Muscle of leg (tissue), 3 donors: ENCODE measurements at regions not wholly inside any gene's neighbourhood (a gene's known extent, or its start where the extent isn't known, plus 50 kb on each side); places are given as distances from the start of the nearest gene placed in this dataset.
"Not testable (repeated sequence)": the region's sequence is repeated elsewhere in the genome, so short reads cannot be mapped to it uniquely, and the experiment has no call there.

ENCODE experiments used
- DNase-seq: peaks from one replicate; pipeline ENCODE4 v3.0.0; 2013
- H3K27ac ChIP-seq: one replicate; pipeline ENCODE4 v1.5.1; 2013; ENCODE audit warnings: mild to moderate bottlenecking, low read length, control low read depth
- H3K27me3 ChIP-seq: one replicate; pipeline ENCODE4 v1.6.1; 2013; ENCODE audit warnings: low read length; ENCODE audit not compliant: control insufficient read depth, insufficient read depth
- H3K36me3 ChIP-seq: one replicate; pipeline ENCODE4 v1.6.1; 2013; ENCODE audit warnings: low read length; ENCODE audit not compliant: control insufficient read depth, insufficient read depth
- H3K4me1 ChIP-seq: one replicate; pipeline ENCODE4 v1.6.1; 2013; ENCODE audit warnings: low read length; ENCODE audit not compliant: control insufficient read depth, insufficient read depth
- H3K4me3 ChIP-seq: one replicate; pipeline ENCODE4 v1.5.1; 2013; ENCODE audit warnings: low read length, control low read depth
- H3K9me3 ChIP-seq: replicated peaks from 2 replicates; pipeline ENCODE4 v1.6.1; 2013; ENCODE audit warnings: low read depth, low read length; ENCODE audit not compliant: control insufficient read depth
- WGBS: methylation state at CpG from one replicate; pipeline ENCODE4 v1.1.5; 2013; ENCODE audit warnings: missing lambda C conversion rate; ENCODE audit not compliant: insufficient coverage; 5-methylcytosine and 5-hydroxymethylcytosine counted together

DNA sequence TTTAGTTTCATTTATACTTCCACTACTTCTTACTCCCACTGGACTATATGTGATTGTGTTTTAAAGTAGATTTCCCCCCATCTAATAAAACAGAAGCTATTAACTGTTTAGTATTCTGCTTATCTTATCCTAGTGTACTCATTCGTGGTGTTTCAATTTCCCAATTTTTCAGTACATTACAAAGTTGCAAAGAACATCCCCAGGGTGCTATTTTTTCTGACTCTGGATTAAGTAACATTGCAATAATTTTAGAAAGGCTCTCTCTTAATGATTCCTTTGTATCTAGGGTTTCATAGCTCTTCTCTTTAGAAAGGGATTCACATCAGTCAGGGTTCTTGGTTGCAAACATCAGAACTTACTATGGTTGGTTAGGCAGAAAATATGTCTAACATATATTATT is 317.9 kb upstream of the DIPK2B start:
- Histone ChIP-seq H3K27me3 (peaks cover 10% of the 10 kb centered on the region), H3K36me3 (no peaks in the 10 kb centered on the region), H3K9me3 (no peaks in the 10 kb centered on the region), H3K4me3 (no peak overlapping the region), H3K27ac (no peak overlapping the region), H3K4me1 (no peaks in the 10 kb centered on the region)
- WGBS = no CpG with 5 or more reads among the region's 1 CpG
- no peak for DNase-seq

- Histone ChIP-seq H3K27ac (no peak overlapping the region), H3K36me3 (no peaks in the 10 kb centered on the region), H3K4me1 (no peaks in the 10 kb centered on the region), H3K9me3 (no peaks in the 10 kb centered on the region), H3K4me3 (no peak overlapping the region), H3K27me3 (peaks cover 19% of the 10 kb centered on the region)
- DNase-seq = no peak
- WGBS = 13% methylated on average over 1 of the region's 5 CpGs
Observed at GRCh38 chrX:45517090-45517973, 316.7 kb upstream of the DIPK2B start.

- Histone ChIP-seq H3K27ac (no peak overlapping the region), H3K4me1 (no peaks in the 10 kb centered on the region), H3K9me3 (no peaks in the 10 kb centered on the region), H3K36me3 (no peaks in the 10 kb centered on the region), H3K4me3 (no peak overlapping the region), H3K27me3 (peaks cover 22% of the 10 kb centered on the region)
- 38% methylated on average over 2 of the region's 12 CpGs for WGBS
- DNase-seq = peak; percentile 58
Observed at GRCh38 chrX:45515262-45516215, 314.9 kb upstream of the DIPK2B start.

DNA sequence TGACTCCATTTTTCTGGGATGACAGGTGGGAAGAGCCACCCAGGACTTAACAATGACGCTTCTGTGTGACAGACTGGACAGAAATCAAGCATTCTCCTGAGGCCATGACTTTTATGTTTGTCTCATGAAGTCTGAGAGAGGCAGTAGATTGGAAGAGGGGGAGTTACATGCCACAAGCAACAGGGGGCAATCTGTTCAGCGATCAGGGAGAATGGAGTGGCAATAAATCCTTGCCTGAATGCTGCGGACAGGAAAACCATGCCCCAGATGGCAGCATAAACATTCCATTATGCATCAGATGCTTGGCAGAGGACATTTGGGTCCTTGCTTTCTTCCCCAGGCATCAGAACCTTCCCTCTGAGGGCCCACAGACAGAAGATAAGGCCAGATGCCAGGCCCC is 312.4 kb upstream of the DIPK2B start:
- H3K9me3 ChIP-seq = no peaks in the 10 kb centered on the region
- H3K36me3 ChIP-seq = no peaks in the 10 kb centered on the region
- no peak for DNase-seq
- WGBS = 53% methylated on average over 3 of the region's 3 CpGs
- H3K4me1 ChIP-seq = no peaks in the 10 kb centered on the region
- peaks cover 31% of the 10 kb centered on the region for H3K27me3 ChIP-seq
- H3K4me3 ChIP-seq = no peak overlapping the region
- no peak overlapping the region for H3K27ac ChIP-seq

GRCh38 chrX:45508454-45508853 is 307.8 kb upstream of the DIPK2B start:
- Histone ChIP-seq H3K27me3 (peaks cover 23% of the 10 kb centered on the region), H3K4me3 (no peak overlapping the region), H3K4me1 (no peaks in the 10 kb centered on the region), H3K9me3 (no peaks in the 10 kb centered on the region), H3K27ac (no peak overlapping the region), H3K36me3 (no peaks in the 10 kb centered on the region)
- WGBS = 50% methylated on average over 1 of the region's 2 CpGs
- DNase-seq = no peak

- Histone ChIP-seq H3K27ac (no peak overlapping the region), H3K27me3 (peaks cover 12% of the 10 kb centered on the region), H3K9me3 (no peaks in the 10 kb centered on the region), H3K4me1 (no peaks in the 10 kb centered on the region), H3K4me3 (no peak overlapping the region), H3K36me3 (no peaks in the 10 kb centered on the region)
- DNase-seq = no peak
- no CpG with 5 or more reads among the region's 2 CpGs for WGBS
Observed at GRCh38 chrX:45506149-45506730, 305.6 kb upstream of the DIPK2B start.

DNA sequence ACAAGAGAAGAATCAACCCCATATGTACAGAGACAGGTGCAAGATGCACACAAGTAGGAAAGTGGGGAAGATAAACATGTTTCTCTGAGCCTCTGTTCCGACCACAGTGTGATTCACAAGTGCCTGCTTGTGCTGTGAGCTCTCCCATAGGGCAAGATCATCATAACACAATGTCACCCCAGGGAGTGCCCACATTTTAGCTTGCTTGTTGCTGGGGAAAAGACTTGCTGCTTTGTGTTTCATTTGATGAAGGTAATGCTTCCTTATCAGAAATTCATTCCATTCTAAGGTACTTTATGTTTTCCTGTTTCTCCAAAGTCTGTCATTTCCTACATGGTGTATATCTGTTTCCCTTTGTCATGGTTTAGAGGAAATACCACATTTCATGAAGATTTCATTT is 304.5 kb upstream of the DIPK2B start:
- H3K4me3 ChIP-seq = no peak overlapping the region
- H3K27me3 ChIP-seq = peaks cover 10% of the 10 kb centered on the region
- no peak overlapping the region for H3K27ac ChIP-seq
- no peak for DNase-seq
- H3K4me1 ChIP-seq = no peaks in the 10 kb centered on the region
- no peaks in the 10 kb centered on the region for H3K9me3 ChIP-seq
- WGBS = 20% methylated on average over 1 of the region's 1 CpG
- H3K36me3 ChIP-seq = no peaks in the 10 kb centered on the region

DNA sequence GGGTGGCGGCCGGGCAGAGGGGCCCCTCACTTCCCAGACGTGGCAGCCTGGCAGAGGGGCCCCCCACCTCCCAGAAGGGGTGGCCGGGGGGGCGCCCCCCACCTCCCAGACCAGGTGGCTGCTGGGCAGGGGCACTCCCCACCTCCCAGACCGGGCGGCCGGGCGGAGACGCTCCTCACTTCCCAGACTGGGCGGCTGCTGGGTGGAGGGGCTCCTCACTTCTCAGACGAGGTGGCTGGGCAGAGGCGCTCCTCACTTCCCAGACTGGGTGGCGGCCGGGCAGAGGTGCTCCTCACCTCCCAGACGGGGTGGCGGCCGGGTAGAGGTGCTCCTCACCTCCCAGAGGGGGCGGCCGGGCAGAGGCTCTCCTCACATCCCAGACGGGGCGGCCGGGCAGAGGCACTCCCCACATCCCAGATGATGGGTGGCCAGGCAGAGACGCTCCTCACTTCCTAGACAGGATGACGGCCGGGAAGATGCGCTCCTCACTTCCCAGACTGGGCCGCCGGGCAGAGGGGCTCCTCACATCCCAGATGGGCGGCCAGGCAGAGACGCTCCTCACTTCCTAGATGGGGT is 303.2 kb upstream of the DIPK2B start:
- not testable (repeated sequence) for H3K4me3 ChIP-seq, DNase-seq, H3K27me3 ChIP-seq, H3K4me1 ChIP-seq, H3K36me3 ChIP-seq, H3K27ac ChIP-seq, H3K9me3 ChIP-seq
- 92% methylated on average over 24 of the region's 31 CpGs for WGBS

GRCh38 chrX:45502396-45502795 is 301.7 kb upstream of the DIPK2B start:
- Histone ChIP-seq H3K27me3 (no peaks in the 10 kb centered on the region), H3K27ac (no peak overlapping the region), H3K9me3 (no peaks in the 10 kb centered on the region), H3K36me3 (no peaks in the 10 kb centered on the region), H3K4me3 (no peak overlapping the region), H3K4me1 (no peaks in the 10 kb centered on the region)
- no peak for DNase-seq
- no CpG with 5 or more reads among the region's 2 CpGs for WGBS

GRCh38 chrX:45497290-45497689 is 296.6 kb upstream of the DIPK2B start:
- Histone ChIP-seq H3K36me3 (no peaks in the 10 kb centered on the region), H3K9me3 (peaks cover 3% of the 10 kb centered on the region), H3K27ac (no peak overlapping the region), H3K4me1 (no peaks in the 10 kb centered on the region), H3K27me3 (no peaks in the 10 kb centered on the region), H3K4me3 (no peak overlapping the region)
- WGBS = 88% methylated on average over 2 of the region's 3 CpGs
- DNase-seq = no peak
